IMR-90 (cell line): ENCODE measurements at regions not wholly inside any gene's neighbourhood (a gene's known extent, or its start where the extent isn't known, plus 50 kb on each side); places are given as distances from the start of the nearest gene placed in this dataset.

Source experiments
- ATAC-seq: fragments of 200-7000 bp; cut with Tn5 transposase; 2 replicates; pipeline ENCODE4 v1.9.1; 2020; ENCODE audit warnings: low read depth, mild to moderate bottlenecking, moderate library complexity
- BruUV-seq: library from RNA; stranded (reverse); fragments of 400-500 nt; replicated peaks from 2 replicates; lab custom pipeline; 2021; lab: Mats Ljungman, UMichigan
- CTCF ChIA-PET: fragments of 300-600 bp; formaldehyde crosslinking; extraction: SDS; loops from one replicate; lab custom pipeline; 2021; ENCODE audit warnings: antibody characterized with exemption; lab: Yijun Ruan, JAX
- POLR2A ChIA-PET: fragments of 300-600 bp; sonication (Branson Sonifier 250); formaldehyde crosslinking; loops from one replicate; lab custom pipeline; 2022; ENCODE audit warnings: antibody characterized with exemption; ENCODE audit not compliant: unreplicated experiment; lab: Charles Lee
- DNase-seq: peaks from one replicate; pipeline ENCODE4 v3.0.0; 2013
- H2AFZ ChIP-seq: replicated peaks from 2 replicates; pipeline ENCODE3; 2013; ENCODE audit warnings: low read length, mild to moderate bottlenecking; ENCODE audit not compliant: poor library complexity
- H2AK5ac ChIP-seq: 2 replicates; pipeline ENCODE4 v1.6.1; 2013; ENCODE audit warnings: low read depth, low read length, inconsistent platforms
- H2AK9ac ChIP-seq: replicated peaks from 2 replicates; pipeline ENCODE3; 2013; ENCODE audit warnings: mild to moderate bottlenecking, low read depth, low read length, moderate library complexity; ENCODE audit not compliant: poor library complexity
- H2BK120ac ChIP-seq: 2 replicates; pipeline ENCODE4 v1.6.1; 2013; ENCODE audit warnings: low read depth, low read length, inconsistent platforms
- H2BK15ac ChIP-seq: 3 replicates; pipeline ENCODE4 v1.6.1; 2013; ENCODE audit warnings: low read depth, low read length, inconsistent platforms
- H2BK20ac ChIP-seq: 2 replicates; pipeline ENCODE4 v1.6.1; 2013; ENCODE audit warnings: low read depth, mild to moderate bottlenecking, inconsistent platforms, low read length, moderate library complexity
- H2BK5ac ChIP-seq: 2 replicates; pipeline ENCODE4 v1.6.1; 2013; ENCODE audit warnings: mild to moderate bottlenecking, low read depth, low read length, inconsistent platforms; ENCODE audit not compliant: poor library complexity, severe bottlenecking
- H3K14ac ChIP-seq: replicated peaks from 2 replicates; pipeline ENCODE4 v1.6.1; 2013; ENCODE audit warnings: low read depth, low read length, inconsistent platforms
- H3K18ac ChIP-seq: 2 replicates; pipeline ENCODE4 v1.6.1; 2013; ENCODE audit warnings: low read depth, low read length, control low read depth
- H3K23ac ChIP-seq: 2 replicates; pipeline ENCODE4 v1.6.1; 2013; ENCODE audit warnings: low read depth, low read length, inconsistent platforms
- H3K27ac ChIP-seq: 2 replicates; pipeline ENCODE4 v1.5.1; 2013; ENCODE audit warnings: mild to moderate bottlenecking, control low read depth, low read length; ENCODE audit not compliant: insufficient read depth
- H3K27me3 ChIP-seq: 2 replicates; pipeline ENCODE4 v1.6.1; 2013; ENCODE audit warnings: low read length; ENCODE audit not compliant: control insufficient read depth, insufficient read depth
- H3K36me3 ChIP-seq: 2 replicates; pipeline ENCODE4 v1.6.1; 2013; ENCODE audit warnings: low read length, mixed read lengths; ENCODE audit not compliant: control insufficient read depth, insufficient read depth
- H3K4ac ChIP-seq: 2 replicates; pipeline ENCODE4 v1.6.1; 2013; ENCODE audit warnings: low read depth, low read length, inconsistent platforms
- H3K4me1 ChIP-seq: 2 replicates; pipeline ENCODE4 v1.6.1; 2013; ENCODE audit warnings: low read length, mixed read lengths; ENCODE audit not compliant: control insufficient read depth, insufficient read depth
- H3K4me2 ChIP-seq: 2 replicates; pipeline ENCODE4 v1.6.1; 2013; ENCODE audit warnings: low read depth, mild to moderate bottlenecking, control low read depth, low read length, moderate library complexity
- H3K4me3 ChIP-seq: 2 replicates; pipeline ENCODE4 v1.5.1; 2013; ENCODE audit warnings: low read depth, mild to moderate bottlenecking, control low read depth, low read length, moderate library complexity; ENCODE audit not compliant: insufficient read depth
- H3K56ac ChIP-seq: 2 replicates; pipeline ENCODE4 v1.6.1; 2013; ENCODE audit warnings: low read length, inconsistent platforms; ENCODE audit not compliant: insufficient read depth; ENCODE audit errors: extremely low read depth
- H3K79me1 ChIP-seq, 2 experiments: 2 replicates each; pipeline ENCODE4 v1.6.1; 2013; ENCODE audit warnings: low read length in 2 of 2, inconsistent platforms in 1 of 2, low read depth in 1 of 2
- H3K9ac ChIP-seq: 2 replicates; pipeline ENCODE4 v1.6.1; 2013; ENCODE audit warnings: low read depth, low read length, control low read depth
- H3K9me1 ChIP-seq: 2 replicates; pipeline ENCODE4 v1.6.1; 2013; ENCODE audit warnings: low read length, inconsistent platforms; ENCODE audit not compliant: insufficient read depth
- H3K9me3 ChIP-seq: 2 replicates; pipeline ENCODE4 v1.6.1; 2013; ENCODE audit warnings: low read length; ENCODE audit not compliant: control insufficient read depth, insufficient read depth
- H4K20me1 ChIP-seq: 2 replicates; pipeline ENCODE4 v1.6.1; 2013; ENCODE audit warnings: low read length, inconsistent platforms; ENCODE audit not compliant: insufficient read depth
- H4K5ac ChIP-seq: 2 replicates; pipeline ENCODE4 v1.6.1; 2013; ENCODE audit warnings: mild to moderate bottlenecking, low read depth, low read length, control low read depth
- H4K8ac ChIP-seq, 2 experiments: 2 replicates each; pipeline ENCODE4 v1.6.1; 2013; ENCODE audit warnings: low read depth in 2 of 2, low read length in 2 of 2, control low read depth in 1 of 2, inconsistent platforms in 1 of 2
- H4K91ac ChIP-seq: 2 replicates; pipeline ENCODE4 v1.6.1; 2013; ENCODE audit warnings: low read depth, low read length, inconsistent platforms; ENCODE audit not compliant: insufficient read depth
- BHLHE40 ChIP-seq: fragments of 150-350 bp; IDR thresholded peaks from 2 replicates; pipeline ENCODE4 v1.6.1; 2016; ENCODE audit warnings: mild to moderate bottlenecking, low read depth, low read length
- CEBPB ChIP-seq: IDR thresholded peaks from 2 replicates; pipeline ENCODE4 v1.6.1; 2012; ENCODE audit warnings: low read depth, low read length, improper control_type of control experiment
- CHD1 ChIP-seq: IDR thresholded peaks from 2 replicates; pipeline ENCODE4 v1.6.1; 2012; ENCODE audit warnings: low read depth, low read length, improper control_type of control experiment
- FOS ChIP-seq: fragments of 150-350 bp; IDR thresholded peaks from 2 replicates; pipeline ENCODE4 v1.6.1; 2016; ENCODE audit warnings: low read depth, low read length
- MAFK ChIP-seq: IDR thresholded peaks from 2 replicates; pipeline ENCODE4 v1.6.1; 2012; ENCODE audit warnings: low read depth, low read length, improper control_type of control experiment
- MAZ ChIP-seq: IDR thresholded peaks from 2 replicates; pipeline ENCODE4 v1.6.1; 2012; ENCODE audit warnings: low read depth, mild to moderate bottlenecking, low read length, improper control_type of control experiment, moderate library complexity, borderline replicate concordance
- MXI1 ChIP-seq: IDR thresholded peaks from 2 replicates; pipeline ENCODE4 v1.6.1; 2012; ENCODE audit warnings: low read depth, mild to moderate bottlenecking, low read length, moderate library complexity, borderline replicate concordance
- NFE2L2 ChIP-seq: fragments of 150-350 bp; IDR thresholded peaks from 2 replicates; pipeline ENCODE4 v1.6.1; 2016; ENCODE audit warnings: low read depth, mild to moderate bottlenecking, low read length
- POLR2A ChIP-seq: IDR thresholded peaks from 2 replicates; pipeline ENCODE4 v1.6.1; 2012; ENCODE audit warnings: mild to moderate bottlenecking, low read depth, low read length
- RAD21 ChIP-seq: IDR thresholded peaks from 2 replicates; pipeline ENCODE4 v1.6.1; 2012; ENCODE audit warnings: low read length, improper control_type of control experiment
- RCOR1 ChIP-seq: IDR thresholded peaks from 2 replicates; pipeline ENCODE4 v1.6.1; 2012; ENCODE audit warnings: mild to moderate bottlenecking, low read length, improper control_type of control experiment; ENCODE audit not compliant: insufficient replicate concordance
- RFX5 ChIP-seq: IDR thresholded peaks from 2 replicates; pipeline ENCODE4 v1.8.0; 2012; ENCODE audit warnings: low read depth, mild to moderate bottlenecking, low read length, moderate library complexity
- SMC3 ChIP-seq: fragments of 150-350 bp; IDR thresholded peaks from 2 replicates; pipeline ENCODE4 v1.6.1; 2016; ENCODE audit warnings: low read depth, mild to moderate bottlenecking, antibody characterized with exemption, low read length, moderate library complexity
- WGBS, 2 experiments: methylation state at CpG; one replicate each; pipeline versions ENCODE4 v1.1.5 to v1.1.7; 2013; ENCODE audit warnings: missing lambda C conversion rate in 2 of 2; ENCODE audit not compliant: insufficient read length in 1 of 2; ENCODE audit errors: extremely low coverage in 2 of 2; 5-methylcytosine and 5-hydroxymethylcytosine counted together
- dilution Hi-C: fragments of 300-500 bp; cut with HindIII; formaldehyde crosslinking; loops from one replicate; pipeline ENCODE4 v1.14.3; 2018; ENCODE audit warnings: low sequenced_read_pairs; ENCODE audit not compliant: unreplicated experiment
- in situ Hi-C: fragments of 300-500 bp; cut with MboI; formaldehyde crosslinking; loops from 3 replicates; pipeline ENCODE4 v1.14.3; 2019; ENCODE audit warnings: low sequenced_read_pairs, inconsistent platforms, mixed read lengths
- intact Hi-C: fragments of 100-400 bp; cut with micrococcal nuclease; formaldehyde crosslinking; loops from 2 replicates; pipeline ENCODE4 v1.10.0; 2022
- TF ChIP-seq, protein P1 (sequence below): fragments of 150-350 bp; IDR thresholded peaks from 2 replicates; pipeline ENCODE4 v1.6.1; 2017; ENCODE audit warnings: mild to moderate bottlenecking, antibody characterized with exemption, low read length, low read depth
- TF ChIP-seq, protein P2 (sequence below): conservative IDR thresholded peaks from 2 replicates; pipeline ENCODE4 v1.5.1; 2012; ENCODE audit warnings: mild to moderate bottlenecking, low read depth, low read length, improper control_type of control experiment
- TF ChIP-seq, protein P3 (sequence below): fragments of 150-350 bp; IDR thresholded peaks from 2 replicates; pipeline ENCODE4 v1.6.1; 2016; ENCODE audit warnings: low read depth, mild to moderate bottlenecking, low read length, moderate library complexity, borderline replicate concordance

GRCh38 chr2:71898851-71899681 is 248.6 kb downstream of the CYP26B1 start:
- no peak overlapping the region for H3K18ac ChIP-seq
- no peak for ATAC-seq
- no peak overlapping the region for H2BK5ac ChIP-seq
- no peak overlapping the region for H3K27ac ChIP-seq
- no peak overlapping the region for H2BK20ac ChIP-seq
- no peaks in the 10 kb centered on the region for H3K9me1 ChIP-seq
- WGBS, 2 experiments = 54% methylated on average over 9 of the region's 29 CpGs; no CpG with 5 or more reads in 1 of the 2 experiments
- H4K5ac ChIP-seq = no peak overlapping the region
- no peak overlapping the region for H3K56ac ChIP-seq
- H2AK5ac ChIP-seq = no peak overlapping the region
- dilution Hi-C loops (no loop called here), intact Hi-C loops (no loop called here), in situ Hi-C loops (no loop called here)
- H3K14ac ChIP-seq = no peak overlapping the region
- CTCF ChIA-PET = no interaction called here
- no peak for TF ChIP-seq RCOR1
- TF ChIP-seq RAD21 = no peak
- TF ChIP-seq MAFK = no peak
- TF ChIP-seq MXI1 = no peak
- TF ChIP-seq FOS = no peak
- TF ChIP-seq, protein P1, sequence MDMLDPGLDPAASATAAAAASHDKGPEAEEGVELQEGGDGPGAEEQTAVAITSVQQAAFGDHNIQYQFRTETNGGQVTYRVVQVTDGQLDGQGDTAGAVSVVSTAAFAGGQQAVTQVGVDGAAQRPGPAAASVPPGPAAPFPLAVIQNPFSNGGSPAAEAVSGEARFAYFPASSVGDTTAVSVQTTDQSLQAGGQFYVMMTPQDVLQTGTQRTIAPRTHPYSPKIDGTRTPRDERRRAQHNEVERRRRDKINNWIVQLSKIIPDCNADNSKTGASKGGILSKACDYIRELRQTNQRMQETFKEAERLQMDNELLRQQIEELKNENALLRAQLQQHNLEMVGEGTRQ = no peak
- TF ChIP-seq BHLHE40 = no peak
- TF ChIP-seq, protein P2, sequence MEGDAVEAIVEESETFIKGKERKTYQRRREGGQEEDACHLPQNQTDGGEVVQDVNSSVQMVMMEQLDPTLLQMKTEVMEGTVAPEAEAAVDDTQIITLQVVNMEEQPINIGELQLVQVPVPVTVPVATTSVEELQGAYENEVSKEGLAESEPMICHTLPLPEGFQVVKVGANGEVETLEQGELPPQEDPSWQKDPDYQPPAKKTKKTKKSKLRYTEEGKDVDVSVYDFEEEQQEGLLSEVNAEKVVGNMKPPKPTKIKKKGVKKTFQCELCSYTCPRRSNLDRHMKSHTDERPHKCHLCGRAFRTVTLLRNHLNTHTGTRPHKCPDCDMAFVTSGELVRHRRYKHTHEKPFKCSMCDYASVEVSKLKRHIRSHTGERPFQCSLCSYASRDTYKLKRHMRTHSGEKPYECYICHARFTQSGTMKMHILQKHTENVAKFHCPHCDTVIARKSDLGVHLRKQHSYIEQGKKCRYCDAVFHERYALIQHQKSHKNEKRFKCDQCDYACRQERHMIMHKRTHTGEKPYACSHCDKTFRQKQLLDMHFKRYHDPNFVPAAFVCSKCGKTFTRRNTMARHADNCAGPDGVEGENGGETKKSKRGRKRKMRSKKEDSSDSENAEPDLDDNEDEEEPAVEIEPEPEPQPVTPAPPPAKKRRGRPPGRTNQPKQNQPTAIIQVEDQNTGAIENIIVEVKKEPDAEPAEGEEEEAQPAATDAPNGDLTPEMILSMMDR = no peak
- TF ChIP-seq POLR2A = no peak
- no peak for TF ChIP-seq MAZ
- TF ChIP-seq RFX5 = no peak
- TF ChIP-seq CHD1 = no peak
- TF ChIP-seq, protein P3, sequence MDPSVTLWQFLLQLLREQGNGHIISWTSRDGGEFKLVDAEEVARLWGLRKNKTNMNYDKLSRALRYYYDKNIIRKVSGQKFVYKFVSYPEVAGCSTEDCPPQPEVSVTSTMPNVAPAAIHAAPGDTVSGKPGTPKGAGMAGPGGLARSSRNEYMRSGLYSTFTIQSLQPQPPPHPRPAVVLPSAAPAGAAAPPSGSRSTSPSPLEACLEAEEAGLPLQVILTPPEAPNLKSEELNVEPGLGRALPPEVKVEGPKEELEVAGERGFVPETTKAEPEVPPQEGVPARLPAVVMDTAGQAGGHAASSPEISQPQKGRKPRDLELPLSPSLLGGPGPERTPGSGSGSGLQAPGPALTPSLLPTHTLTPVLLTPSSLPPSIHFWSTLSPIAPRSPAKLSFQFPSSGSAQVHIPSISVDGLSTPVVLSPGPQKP = no peak
- no peak for TF ChIP-seq NFE2L2
- no peak for TF ChIP-seq SMC3
- TF ChIP-seq CEBPB = no peak
- no peak overlapping the region for H2AFZ ChIP-seq
- POLR2A ChIA-PET = no interaction called here
- H2AK9ac ChIP-seq = no peak overlapping the region
- H3K4me3 ChIP-seq = no peak overlapping the region
- BruUV-seq = no TSS peak
- no peak for DNase-seq
- no peak overlapping the region for H3K4ac ChIP-seq
- H3K9ac ChIP-seq = no peak overlapping the region
- H4K91ac ChIP-seq = no peak overlapping the region
- no peak overlapping the region for H2BK120ac ChIP-seq
- H3K36me3 ChIP-seq = no peaks in the 10 kb centered on the region
- no peak overlapping the region for H4K8ac ChIP-seq
- no peak overlapping the region for H3K4me2 ChIP-seq
- no peaks in the 10 kb centered on the region for H4K20me1 ChIP-seq
- no peaks in the 10 kb centered on the region for H3K79me1 ChIP-seq
- no peaks in the 10 kb centered on the region for H3K4me1 ChIP-seq
- H3K27me3 ChIP-seq = peaks cover 43% of the 10 kb centered on the region
- H2BK15ac ChIP-seq = no peak overlapping the region
- H3K23ac ChIP-seq = no peak overlapping the region
- peaks cover 9% of the 10 kb centered on the region for H3K9me3 ChIP-seq
